SH-SY5Y (cell line): ENCODE measurements at regions not wholly inside any gene's neighbourhood (a gene's known extent, or its start where the extent isn't known, plus 50 kb on each side); places are given as distances from the start of the nearest gene placed in this dataset.

Experiments
- GATA2 ChIP-seq: IDR thresholded peaks from 2 replicates; pipeline ENCODE4 v1.6.1; 2011; ENCODE audit warnings: mild to moderate bottlenecking, low read depth, low read length
- GATA3 ChIP-seq: IDR thresholded peaks from 2 replicates; pipeline ENCODE4 v1.6.1; 2011; ENCODE audit warnings: low read depth, mild to moderate bottlenecking, low read length, moderate library complexity

DNA sequence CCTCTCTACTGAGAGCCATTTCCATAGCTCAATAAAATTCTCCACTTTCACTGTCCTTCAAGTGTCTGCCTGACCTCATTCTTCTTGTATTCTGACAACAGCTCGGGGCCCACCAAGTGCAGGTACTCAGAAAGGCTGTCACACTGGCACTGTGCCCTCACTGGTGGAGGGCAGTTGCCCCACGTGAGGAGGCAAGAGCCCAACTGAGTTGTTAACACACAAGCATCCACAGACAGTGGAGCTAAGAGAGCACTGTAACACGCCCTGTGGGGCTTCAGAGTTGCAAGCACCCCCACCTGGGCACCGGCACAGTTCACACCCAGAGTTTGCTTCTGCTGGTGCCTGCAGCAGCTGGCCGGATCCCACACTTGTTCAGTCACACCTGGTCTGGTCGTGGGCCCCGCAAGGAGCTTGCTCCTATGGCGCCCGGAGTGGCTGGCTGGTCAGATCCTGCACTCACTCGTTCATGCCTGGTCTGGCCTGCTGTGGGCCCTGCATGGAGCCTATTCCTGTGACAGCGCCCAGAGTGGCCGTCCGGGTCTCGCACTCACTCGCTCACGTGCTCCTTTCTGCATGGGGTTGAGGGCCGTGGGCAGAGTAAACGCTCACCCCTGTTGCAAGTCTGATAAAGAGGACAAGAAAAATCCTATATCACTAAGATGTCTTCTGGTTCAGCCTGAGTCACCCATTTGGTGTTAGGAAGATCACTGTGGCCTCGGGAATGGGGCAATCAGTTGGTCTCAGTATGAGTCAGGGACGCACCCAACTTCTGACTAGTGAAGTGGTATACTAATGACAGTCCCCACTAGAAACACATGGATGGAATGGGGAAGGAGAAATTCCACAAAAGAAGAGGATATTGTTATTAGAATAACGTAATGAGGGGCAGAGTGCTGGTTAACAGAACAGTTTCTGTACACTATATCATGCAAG is 87.0 kb upstream of the CCNH start:
- no peak for TF ChIP-seq GATA2
- no peak for TF ChIP-seq GATA3
